ENCODE measurements at regions not wholly inside any gene's neighbourhood (a gene's known extent, or its start where the extent isn't known, plus 50 kb on each side); places are given as distances from the start of the nearest gene placed in this dataset.

GRCh38 chr4:96566755-96567154 is 726.9 kb downstream of the PDHA2 start:
- H3K9me3 Mint-ChIP-seq (ENCODE audit: unreplicated experiment), result no peaks in the 10 kb centered on the region
- TF ChIP-seq EZH2 (IDR thresholded peaks at IDR 0.05; ENCODE audit: insufficient read depth, low read length), result no peak
- TF ChIP-seq CTCF (IDR thresholded peaks at IDR 0.05; ENCODE audit: insufficient read depth, low read depth, low read length), result no peak
- no peak for FAIRE-seq

GRCh38 chr4:96585304-96585703 is 745.4 kb downstream of the PDHA2 start:
- H3K27ac Mint-ChIP-seq (ENCODE audit: unreplicated experiment), result no peak overlapping the region
- no peaks in the 10 kb centered on the region for H3K4me1 Mint-ChIP-seq (ENCODE audit: low read depth, unreplicated experiment)
- Histone ChIP-seq H3K4me3 (ENCODE audit: insufficient read depth, low read depth, low read length) (no peak overlapping the region), H3K9ac (ENCODE audit: low read length) (no peak overlapping the region), H3K9me3 (ENCODE audit: insufficient read depth, low read depth, low read length) (no peaks in the 10 kb centered on the region), H3K79me2 (ENCODE audit: insufficient read depth, low read length) (no peaks in the 10 kb centered on the region), H2AFZ (ENCODE audit: low read depth, low read length) (no peak overlapping the region), H3K27ac (ENCODE audit: low read depth, low read length) (no peak overlapping the region), H3K36me3 (ENCODE audit: insufficient read depth, low read length) (no peaks in the 10 kb centered on the region), H3K4me1 (ENCODE audit: insufficient read depth, low read length) (no peaks in the 10 kb centered on the region), H4K20me1 (ENCODE audit: insufficient read depth, low read length) (no peaks in the 10 kb centered on the region), H3K4me2 (ENCODE audit: low read length) (no peak overlapping the region), H3K27me3 (ENCODE audit: insufficient read depth, low read length) (no peaks in the 10 kb centered on the region)
- H3K9me3 Mint-ChIP-seq (ENCODE audit: unreplicated experiment), result no peaks in the 10 kb centered on the region
- TF ChIP-seq EZH2 (IDR thresholded peaks at IDR 0.05; ENCODE audit: insufficient read depth, low read length) (no peak), CTCF (IDR thresholded peaks at IDR 0.05; ENCODE audit: insufficient read depth, low read depth, low read length) (no peak)
- no peaks in the 10 kb centered on the region for H3K27me3 Mint-ChIP-seq (ENCODE audit: low read depth, unreplicated experiment)
- FAIRE-seq, result no peak
- H3K4me3 Mint-ChIP-seq (ENCODE audit: unreplicated experiment), result no peak overlapping the region
- DNase-seq (ENCODE audit: low read depth), result no peak
- no peaks in the 10 kb centered on the region for H3K36me3 Mint-ChIP-seq (ENCODE audit: low read depth, unreplicated experiment)

More at GRCh38 chr4:96566755-96567154, 726.9 kb downstream of the PDHA2 start:
- Histone ChIP-seq H3K4me2 (ENCODE audit: low read length) (no peak overlapping the region), H3K27ac (ENCODE audit: low read depth, low read length) (no peak overlapping the region), H2AFZ (ENCODE audit: low read depth, low read length) (no peak overlapping the region), H3K27me3 (ENCODE audit: insufficient read depth, low read length) (no peaks in the 10 kb centered on the region), H3K9ac (ENCODE audit: low read length) (no peak overlapping the region), H3K79me2 (ENCODE audit: insufficient read depth, low read length) (no peaks in the 10 kb centered on the region), H3K4me3 (ENCODE audit: insufficient read depth, low read depth, low read length) (no peak overlapping the region), H3K36me3 (ENCODE audit: insufficient read depth, low read length) (no peaks in the 10 kb centered on the region), H4K20me1 (ENCODE audit: insufficient read depth, low read length) (no peaks in the 10 kb centered on the region), H3K9me3 (ENCODE audit: insufficient read depth, low read depth, low read length) (no peaks in the 10 kb centered on the region), H3K4me1 (ENCODE audit: insufficient read depth, low read length) (no peaks in the 10 kb centered on the region)
- Mint-ChIP-seq H3K27me3 (ENCODE audit: low read depth, unreplicated experiment) (no peaks in the 10 kb centered on the region), H3K36me3 (ENCODE audit: low read depth, unreplicated experiment) (no peaks in the 10 kb centered on the region), H3K4me3 (ENCODE audit: unreplicated experiment) (no peak overlapping the region), H3K4me1 (ENCODE audit: low read depth, unreplicated experiment) (no peaks in the 10 kb centered on the region), H3K27ac (ENCODE audit: unreplicated experiment) (no peak overlapping the region)
- no peak for DNase-seq (ENCODE audit: low read depth)

GRCh38 chr4:96593422-96593821 is 753.5 kb downstream of the PDHA2 start:
- Histone ChIP-seq H3K9ac (ENCODE audit: low read length) (no peak overlapping the region), H3K79me2 (ENCODE audit: insufficient read depth, low read length) (no peaks in the 10 kb centered on the region), H3K4me3 (ENCODE audit: insufficient read depth, low read depth, low read length) (no peak overlapping the region), H2AFZ (ENCODE audit: low read depth, low read length) (no peak overlapping the region), H4K20me1 (ENCODE audit: insufficient read depth, low read length) (no peaks in the 10 kb centered on the region), H3K27me3 (ENCODE audit: insufficient read depth, low read length) (no peaks in the 10 kb centered on the region), H3K36me3 (ENCODE audit: insufficient read depth, low read length) (no peaks in the 10 kb centered on the region), H3K4me1 (ENCODE audit: insufficient read depth, low read length) (no peaks in the 10 kb centered on the region), H3K4me2 (ENCODE audit: low read length) (no peak overlapping the region), H3K27ac (ENCODE audit: low read depth, low read length) (no peak overlapping the region), H3K9me3 (ENCODE audit: insufficient read depth, low read depth, low read length) (no peaks in the 10 kb centered on the region)
- Mint-ChIP-seq H3K27me3 (ENCODE audit: low read depth, unreplicated experiment) (no peaks in the 10 kb centered on the region), H3K36me3 (ENCODE audit: low read depth, unreplicated experiment) (no peaks in the 10 kb centered on the region), H3K4me1 (ENCODE audit: low read depth, unreplicated experiment) (peaks cover 5% of the 10 kb centered on the region), H3K27ac (ENCODE audit: unreplicated experiment) (no peak overlapping the region), H3K4me3 (ENCODE audit: unreplicated experiment) (no peak overlapping the region), H3K9me3 (ENCODE audit: unreplicated experiment) (no peaks in the 10 kb centered on the region)
- FAIRE-seq, result no peak
- TF ChIP-seq EZH2 (IDR thresholded peaks at IDR 0.05; ENCODE audit: insufficient read depth, low read length), result no peak
- TF ChIP-seq CTCF (IDR thresholded peaks at IDR 0.05; ENCODE audit: insufficient read depth, low read depth, low read length), result no peak
- no peak for DNase-seq (ENCODE audit: low read depth)
